ENCODE measurements at regions not wholly inside any gene's neighbourhood (a gene's known extent, or its start where the extent isn't known, plus 50 kb on each side); places are given as distances from the start of the nearest gene placed in this dataset.

DNA sequence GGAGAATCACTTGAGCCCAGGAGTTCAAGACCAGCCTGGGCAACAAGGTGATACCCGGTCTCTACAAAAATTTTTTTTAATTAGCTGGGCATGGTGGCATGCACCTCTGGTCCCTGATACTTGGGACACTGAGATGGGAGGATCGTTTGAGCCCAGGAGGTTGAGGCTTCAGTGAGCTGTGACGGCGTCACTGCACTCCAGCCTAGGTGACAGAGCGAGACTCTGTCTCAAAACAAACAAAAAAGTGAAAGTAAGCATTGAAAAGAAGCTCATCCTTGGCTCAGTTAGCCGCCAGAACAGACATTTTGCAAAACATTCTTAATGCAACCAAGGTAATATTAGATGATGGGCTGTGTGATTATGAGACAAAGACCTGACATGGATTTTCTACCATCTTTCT, 223.3 kb upstream of the VCX3A start:
- no peaks in the 10 kb centered on the region for H3K79me2 ChIP-seq (ENCODE audit: control insufficient read depth, low read length)
- no peaks in the 10 kb centered on the region for H3K4me1 ChIP-seq (ENCODE audit: control insufficient read depth, low read length)
- no peaks in the 10 kb centered on the region for H3K36me3 ChIP-seq (ENCODE audit: control insufficient read depth, low read length)
- H3K9me2 ChIP-seq (replicated peaks; ENCODE audit: control insufficient read depth, low read length): no peaks in the 10 kb centered on the region
- TF ChIP-seq EZH2phosphoT487 (IDR thresholded peaks at IDR 0.05; ENCODE audit: borderline replicate concordance, low read length): no peak
- TF ChIP-seq, protein P1, sequence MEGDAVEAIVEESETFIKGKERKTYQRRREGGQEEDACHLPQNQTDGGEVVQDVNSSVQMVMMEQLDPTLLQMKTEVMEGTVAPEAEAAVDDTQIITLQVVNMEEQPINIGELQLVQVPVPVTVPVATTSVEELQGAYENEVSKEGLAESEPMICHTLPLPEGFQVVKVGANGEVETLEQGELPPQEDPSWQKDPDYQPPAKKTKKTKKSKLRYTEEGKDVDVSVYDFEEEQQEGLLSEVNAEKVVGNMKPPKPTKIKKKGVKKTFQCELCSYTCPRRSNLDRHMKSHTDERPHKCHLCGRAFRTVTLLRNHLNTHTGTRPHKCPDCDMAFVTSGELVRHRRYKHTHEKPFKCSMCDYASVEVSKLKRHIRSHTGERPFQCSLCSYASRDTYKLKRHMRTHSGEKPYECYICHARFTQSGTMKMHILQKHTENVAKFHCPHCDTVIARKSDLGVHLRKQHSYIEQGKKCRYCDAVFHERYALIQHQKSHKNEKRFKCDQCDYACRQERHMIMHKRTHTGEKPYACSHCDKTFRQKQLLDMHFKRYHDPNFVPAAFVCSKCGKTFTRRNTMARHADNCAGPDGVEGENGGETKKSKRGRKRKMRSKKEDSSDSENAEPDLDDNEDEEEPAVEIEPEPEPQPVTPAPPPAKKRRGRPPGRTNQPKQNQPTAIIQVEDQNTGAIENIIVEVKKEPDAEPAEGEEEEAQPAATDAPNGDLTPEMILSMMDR (IDR thresholded peaks at IDR 0.05; ENCODE audit: low read depth, low read length, poor library complexity, severe bottlenecking): no peak
- H3K4me2 ChIP-seq (ENCODE audit: low read length): no peak overlapping the region
- H4K20me1 ChIP-seq (ENCODE audit: control insufficient read depth, insufficient read depth, low read depth, low read length): no peaks in the 10 kb centered on the region
- no peaks in the 10 kb centered on the region for H3F3A ChIP-seq (ENCODE audit: control insufficient read depth, insufficient read depth)
- H3K27me3 ChIP-seq (ENCODE audit: control insufficient read depth, low read length): no peaks in the 10 kb centered on the region
- no peak overlapping the region for H3K27ac ChIP-seq (ENCODE audit: low read depth, low read length)
- no peaks in the 10 kb centered on the region for H3K9me3 ChIP-seq (ENCODE audit: control insufficient read depth, insufficient read depth, low read length)
- H3K4me3 ChIP-seq (ENCODE audit: low read length): no peak overlapping the region

DNA sequence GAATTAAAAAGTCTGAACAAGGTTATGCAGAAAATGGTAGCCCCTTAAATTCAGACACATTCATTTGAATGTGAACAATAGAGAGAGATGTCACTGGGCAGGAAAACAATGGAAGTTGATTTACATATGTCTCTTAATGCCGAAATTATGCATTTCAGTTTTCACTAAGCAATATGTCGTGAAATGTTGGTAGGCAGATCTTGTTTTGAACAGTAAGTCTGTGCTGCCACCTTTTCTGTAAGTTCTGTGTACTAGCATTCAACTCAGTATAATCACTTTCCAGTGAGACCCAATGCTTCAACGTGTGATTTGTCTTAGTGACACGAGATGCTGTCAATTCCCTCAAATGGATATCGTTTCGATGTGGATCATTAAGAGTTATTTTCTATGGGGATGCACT, 222.7 kb upstream of the VCX3A start:
- Histone ChIP-seq H3K9me2 (replicated peaks; ENCODE audit: control insufficient read depth, low read length) (no peaks in the 10 kb centered on the region), H3K9me3 (ENCODE audit: control insufficient read depth, insufficient read depth, low read length) (no peaks in the 10 kb centered on the region), H3K4me1 (ENCODE audit: control insufficient read depth, low read length) (no peaks in the 10 kb centered on the region), H3K79me2 (ENCODE audit: control insufficient read depth, low read length) (no peaks in the 10 kb centered on the region), H3K4me3 (ENCODE audit: low read length) (no peak overlapping the region), H3K27me3 (ENCODE audit: control insufficient read depth, low read length) (no peaks in the 10 kb centered on the region), H4K20me1 (ENCODE audit: control insufficient read depth, insufficient read depth, low read depth, low read length) (no peaks in the 10 kb centered on the region), H3K4me2 (ENCODE audit: low read length) (no peak overlapping the region), H3F3A (ENCODE audit: control insufficient read depth, insufficient read depth) (no peaks in the 10 kb centered on the region), H3K36me3 (ENCODE audit: control insufficient read depth, low read length) (no peaks in the 10 kb centered on the region), H3K27ac (ENCODE audit: low read depth, low read length) (no peak overlapping the region)
- TF ChIP-seq, protein P1 (IDR thresholded peaks at IDR 0.05; ENCODE audit: low read depth, low read length, poor library complexity, severe bottlenecking): no peak
- TF ChIP-seq EZH2phosphoT487 (IDR thresholded peaks at IDR 0.05; ENCODE audit: borderline replicate concordance, low read length): no peak

DNA sequence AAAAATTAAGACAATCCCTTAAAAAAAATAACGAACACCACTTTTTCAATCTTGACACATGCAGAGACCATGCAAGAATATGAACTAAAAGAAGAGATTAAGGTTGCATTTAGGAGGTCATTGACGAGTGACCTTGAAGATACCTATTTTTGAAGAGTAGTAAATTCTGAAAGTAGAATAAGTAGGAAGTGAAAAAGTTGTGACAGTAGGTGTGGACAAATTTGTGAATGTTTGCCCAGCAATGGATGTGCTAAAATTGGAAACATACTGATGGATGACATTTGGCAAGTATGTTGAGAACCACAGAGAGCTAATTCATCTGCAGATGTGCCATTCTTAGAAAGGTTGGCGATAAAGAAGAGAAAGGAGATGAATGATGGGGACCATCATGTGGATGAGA, 213.7 kb upstream of the VCX3A start:
- Histone ChIP-seq H4K20me1 (ENCODE audit: control insufficient read depth, insufficient read depth, low read depth, low read length) (no peaks in the 10 kb centered on the region), H3K4me1 (ENCODE audit: control insufficient read depth, low read length) (peaks cover 12% of the 10 kb centered on the region; the same call in 1 of the 2 replicates), H3K9me3 (ENCODE audit: control insufficient read depth, insufficient read depth, low read length) (no peaks in the 10 kb centered on the region), H3K4me3 (ENCODE audit: low read length) (no peak overlapping the region), H3K27me3 (ENCODE audit: control insufficient read depth, low read length) (no peaks in the 10 kb centered on the region), H3K36me3 (ENCODE audit: control insufficient read depth, low read length) (no peaks in the 10 kb centered on the region), H3K79me2 (ENCODE audit: control insufficient read depth, low read length) (no peaks in the 10 kb centered on the region), H3F3A (ENCODE audit: control insufficient read depth, insufficient read depth) (no peaks in the 10 kb centered on the region), H3K4me2 (ENCODE audit: low read length) (no peak overlapping the region), H3K27ac (ENCODE audit: low read depth, low read length) (no peak overlapping the region), H3K9me2 (replicated peaks; ENCODE audit: control insufficient read depth, low read length) (no peaks in the 10 kb centered on the region)
- no peak for TF ChIP-seq EZH2phosphoT487 (IDR thresholded peaks at IDR 0.05; ENCODE audit: borderline replicate concordance, low read length)
- TF ChIP-seq, protein P1 (IDR thresholded peaks at IDR 0.05; ENCODE audit: low read depth, low read length, poor library complexity, severe bottlenecking): no peak
